ENCODE measurements at regions not wholly inside any gene's neighbourhood (a gene's known extent, or its start where the extent isn't known, plus 50 kb on each side); places are given as distances from the start of the nearest gene placed in this dataset.

DNA sequence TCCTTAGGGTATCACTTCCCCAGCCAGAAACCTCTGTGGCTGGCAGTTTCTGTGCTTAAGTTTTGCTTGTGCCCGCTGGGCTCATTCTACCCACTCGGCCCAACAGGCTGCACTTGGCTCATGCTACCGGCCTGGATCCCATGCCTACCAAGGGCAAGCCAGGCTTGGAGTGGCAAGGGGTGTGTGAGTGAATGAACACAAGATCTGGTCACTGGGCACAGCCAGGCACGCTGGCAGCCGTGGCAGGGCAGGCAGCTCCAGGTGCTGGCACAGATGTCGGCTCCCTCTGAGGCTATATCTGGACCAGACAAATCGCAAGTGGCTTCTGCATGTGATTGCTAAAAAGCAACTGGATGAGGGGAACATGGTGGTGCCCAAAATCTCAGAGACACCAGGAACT is 740.5 kb upstream of the B3GALT2 start:
- TF ChIP-seq, protein P1, sequence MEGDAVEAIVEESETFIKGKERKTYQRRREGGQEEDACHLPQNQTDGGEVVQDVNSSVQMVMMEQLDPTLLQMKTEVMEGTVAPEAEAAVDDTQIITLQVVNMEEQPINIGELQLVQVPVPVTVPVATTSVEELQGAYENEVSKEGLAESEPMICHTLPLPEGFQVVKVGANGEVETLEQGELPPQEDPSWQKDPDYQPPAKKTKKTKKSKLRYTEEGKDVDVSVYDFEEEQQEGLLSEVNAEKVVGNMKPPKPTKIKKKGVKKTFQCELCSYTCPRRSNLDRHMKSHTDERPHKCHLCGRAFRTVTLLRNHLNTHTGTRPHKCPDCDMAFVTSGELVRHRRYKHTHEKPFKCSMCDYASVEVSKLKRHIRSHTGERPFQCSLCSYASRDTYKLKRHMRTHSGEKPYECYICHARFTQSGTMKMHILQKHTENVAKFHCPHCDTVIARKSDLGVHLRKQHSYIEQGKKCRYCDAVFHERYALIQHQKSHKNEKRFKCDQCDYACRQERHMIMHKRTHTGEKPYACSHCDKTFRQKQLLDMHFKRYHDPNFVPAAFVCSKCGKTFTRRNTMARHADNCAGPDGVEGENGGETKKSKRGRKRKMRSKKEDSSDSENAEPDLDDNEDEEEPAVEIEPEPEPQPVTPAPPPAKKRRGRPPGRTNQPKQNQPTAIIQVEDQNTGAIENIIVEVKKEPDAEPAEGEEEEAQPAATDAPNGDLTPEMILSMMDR (IDR thresholded peaks at IDR 0.05; ENCODE audit: insufficient read depth, low read length, missing control alignments) = no peak
- CTCF ChIA-PET = no interaction called here

DNA sequence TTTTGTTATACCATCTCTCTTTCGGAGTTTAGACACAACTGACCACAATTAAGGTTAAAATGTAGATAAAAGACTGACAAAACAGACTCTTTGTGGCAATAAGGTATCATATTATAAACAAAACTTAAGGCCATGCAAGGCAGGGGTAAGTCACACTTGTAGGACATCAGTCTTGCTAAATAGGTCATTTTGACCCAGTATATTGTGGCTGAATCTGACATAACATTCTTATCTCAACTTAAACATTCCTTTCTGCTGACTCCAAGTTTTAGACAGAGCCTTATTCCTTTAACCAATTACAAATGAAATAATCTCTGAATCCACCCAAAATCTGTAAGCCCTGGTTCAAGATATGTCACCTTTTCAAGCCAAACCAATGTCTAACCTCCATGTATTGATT is 733.4 kb upstream of the B3GALT2 start:
- ChIA-PET POLR2A (no interaction called here), CTCF (no interaction called here)
- no peak overlapping the region for H3K4me3 ChIP-seq (ENCODE audit: low read depth, low read length)

More for the DNA sequence above, 740.5 kb upstream of the B3GALT2 start:
- no peak overlapping the region for H3K4me3 ChIP-seq (ENCODE audit: low read depth, low read length)
- DNase-seq (ENCODE audit: low read depth, low spot score) = no peak
- POLR2A ChIA-PET = no interaction called here

DNA sequence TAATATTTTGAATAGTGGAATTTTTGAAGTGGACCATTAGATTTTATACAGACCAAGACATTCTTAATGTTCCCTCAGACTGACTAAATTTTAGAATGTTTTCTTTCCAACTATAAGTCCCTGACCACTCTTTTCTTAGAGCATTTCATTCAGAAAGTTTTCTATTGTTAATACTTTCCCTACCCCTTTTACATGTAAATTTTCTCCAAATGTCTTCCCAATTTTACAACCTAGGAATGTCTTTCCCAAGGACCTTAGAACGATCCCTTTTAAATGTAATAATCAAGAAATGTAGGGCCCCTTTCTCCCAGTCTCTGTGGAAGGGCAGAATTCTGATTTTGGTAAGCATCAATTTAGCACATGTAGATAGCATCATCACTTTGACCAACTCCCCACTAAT is 730.0 kb upstream of the B3GALT2 start:
- ChIA-PET CTCF (no interaction called here), POLR2A (no interaction called here)
- TF ChIP-seq, protein P1 (IDR thresholded peaks at IDR 0.05; ENCODE audit: insufficient read depth, low read length, missing control alignments) = no peak
- DNase-seq (ENCODE audit: low read depth, low spot score) = no peak
- no peak overlapping the region for H3K4me3 ChIP-seq (ENCODE audit: low read depth, low read length)

More for the DNA sequence above, 733.4 kb upstream of the B3GALT2 start:
- no peak for DNase-seq (ENCODE audit: low read depth, low spot score)
- TF ChIP-seq, protein P1 (IDR thresholded peaks at IDR 0.05; ENCODE audit: insufficient read depth, low read length, missing control alignments) = no peak

DNA sequence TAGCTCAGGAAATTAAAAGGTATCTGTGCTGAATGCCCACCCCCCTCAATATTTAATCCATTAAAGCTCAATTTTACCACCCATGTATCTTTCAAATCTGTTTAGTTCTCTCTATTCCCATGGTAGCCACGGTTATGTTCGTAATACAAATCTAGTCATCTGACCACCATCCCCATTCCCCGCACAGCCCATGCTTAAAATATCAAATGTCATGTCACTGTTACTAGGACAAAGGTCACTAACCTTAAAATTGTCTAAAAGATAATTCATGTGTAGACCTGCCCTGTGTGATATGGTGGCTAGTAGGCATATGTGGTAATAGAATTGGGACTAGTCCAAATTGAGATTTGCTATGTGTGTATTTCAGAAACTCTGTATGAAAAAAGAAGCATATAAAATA is 728.5 kb upstream of the B3GALT2 start:
- no peak overlapping the region for H3K4me3 ChIP-seq (ENCODE audit: low read depth, low read length)
- CTCF ChIA-PET = no interaction called here
- DNase-seq (ENCODE audit: low read depth, low spot score) = no peak
- POLR2A ChIA-PET = no interaction called here
- TF ChIP-seq, protein P1 (IDR thresholded peaks at IDR 0.05; ENCODE audit: insufficient read depth, low read length, missing control alignments) = no peak

DNA sequence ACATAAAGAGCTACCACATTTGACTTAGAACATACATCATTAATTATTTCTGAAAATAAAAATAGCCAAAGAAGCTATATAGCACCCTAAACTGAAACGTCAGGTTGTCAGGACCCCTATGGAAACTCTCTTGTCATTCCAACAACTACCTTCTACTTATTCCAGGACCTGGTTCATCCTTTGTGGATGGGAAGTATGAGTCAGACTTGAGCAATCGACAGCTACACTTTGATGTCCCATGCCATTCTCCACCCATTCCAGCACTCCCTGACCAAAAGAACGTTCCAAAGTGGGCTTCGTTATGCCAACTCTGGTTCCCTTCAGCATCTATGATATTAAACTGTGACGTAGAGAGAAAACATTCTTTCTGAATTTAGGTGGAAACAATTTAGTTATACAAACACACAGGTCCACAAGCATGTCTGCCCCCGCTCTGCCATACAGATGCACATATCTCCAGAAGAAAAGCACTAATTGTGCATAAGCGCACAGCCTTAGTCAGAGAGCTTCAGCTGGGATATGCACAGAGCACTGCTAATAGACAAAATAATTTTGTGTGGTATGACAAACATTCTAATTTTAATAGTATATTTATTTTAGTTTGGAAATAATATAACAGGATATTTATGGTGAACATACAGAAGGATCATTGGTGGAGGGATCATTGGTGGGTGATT is 723.1 kb upstream of the B3GALT2 start:
- POLR2A ChIA-PET = no interaction called here
- no peak for DNase-seq (ENCODE audit: low read depth, low spot score)
- TF ChIP-seq, protein P1 (IDR thresholded peaks at IDR 0.05; ENCODE audit: insufficient read depth, low read length, missing control alignments) = no peak
- no peak overlapping the region for H3K4me3 ChIP-seq (ENCODE audit: low read depth, low read length)
- CTCF ChIA-PET = no interaction called here

DNA sequence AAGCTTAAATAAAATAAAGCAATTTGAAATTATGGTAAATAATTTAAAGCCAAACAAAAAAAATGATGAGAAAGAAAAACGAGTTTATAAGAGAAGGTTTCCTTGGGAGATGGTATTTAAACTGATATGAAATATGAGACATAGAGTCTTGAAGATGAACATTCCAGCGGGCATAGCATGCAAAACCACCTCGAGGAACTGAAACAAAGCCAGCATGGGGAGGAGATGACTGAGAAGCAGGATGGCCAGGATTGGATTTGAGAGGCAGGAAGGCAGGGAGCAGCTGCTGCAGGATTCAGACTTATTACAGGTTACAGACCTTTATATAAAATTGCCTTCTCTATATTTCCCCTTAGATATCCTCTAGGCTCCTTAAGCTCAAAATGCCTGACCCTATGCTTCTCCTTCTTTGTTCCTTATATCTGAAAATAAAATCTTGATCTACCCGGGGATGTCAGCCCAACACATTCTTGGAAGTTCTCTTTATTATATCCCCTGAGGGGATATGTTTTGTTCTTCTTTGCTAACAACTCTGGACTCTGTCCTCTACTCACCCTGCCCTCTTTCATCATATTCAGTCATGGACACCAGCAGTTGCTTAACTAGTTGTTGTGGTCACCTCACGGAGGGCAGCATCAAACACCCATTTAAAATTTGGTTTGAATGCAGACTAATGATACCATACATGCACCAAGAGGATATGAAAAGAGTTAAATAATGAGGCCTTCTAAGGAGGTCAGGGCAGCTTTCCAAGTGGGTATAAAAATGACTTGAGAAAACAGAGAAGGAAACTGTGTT is 719.1 kb upstream of the B3GALT2 start:
- no peak for DNase-seq (ENCODE audit: low read depth, low spot score)
- H3K4me3 ChIP-seq (ENCODE audit: low read depth, low read length) = no peak overlapping the region
- ChIA-PET POLR2A (no interaction called here), CTCF (no interaction called here)
- TF ChIP-seq, protein P1 (IDR thresholded peaks at IDR 0.05; ENCODE audit: insufficient read depth, low read length, missing control alignments) = no peak

All from AG04449 (cell line).